Testis (tissue), 2 donors: ENCODE measurements at regions not wholly inside any gene's neighbourhood (a gene's known extent, or its start where the extent isn't known, plus 50 kb on each side); places are given as distances from the start of the nearest gene placed in this dataset.

Experiments
- DNase-seq: peaks from one replicate; pipeline ENCODE4 v3.0.0-alpha.2; 2019
- H3K27ac ChIP-seq, 2 donors: fragments of 200-600 bp; sonication (generic); one replicate each; pipeline ENCODE4 v1.5.1; 2019
- H3K27me3 ChIP-seq: fragments of 200-600 bp; sonication (generic); one replicate; pipeline ENCODE4 v1.5.1; 2019
- H3K36me3 ChIP-seq: fragments of 200-600 bp; sonication (generic); one replicate; pipeline ENCODE4 v1.5.1; 2017; ENCODE audit warnings: low read depth; ENCODE audit errors: missing control alignments
- H3K4me1 ChIP-seq: fragments of 200-600 bp; sonication (generic); one replicate; pipeline ENCODE4 v1.5.1; 2019
- H3K4me3 ChIP-seq, 2 donors: fragments of 200-600 bp; sonication (generic); one replicate each; pipeline ENCODE4 v1.5.1; 2017 to 2019
- H3K9me3 ChIP-seq: fragments of 200-600 bp; sonication (generic); one replicate; pipeline ENCODE4 v1.5.1; 2017
- CTCF ChIP-seq, 3 experiments: fragments of 450-650 bp in 2 of 3; fragments of 200-600 bp in 1 of 3; sonication (generic) in 1 of 3; IDR thresholded peaks; one replicate each; pipeline ENCODE4 v1.5.1; 2016 to 2019; ENCODE audit warnings: antibody characterized with exemption in 3 of 3, mild to moderate bottlenecking in 2 of 3, moderate library complexity in 1 of 3
- POLR2A ChIP-seq: fragments of 450-650 bp; IDR thresholded peaks from one replicate; pipeline ENCODE4 v1.6.1; 2017; ENCODE audit warnings: antibody characterized with exemption, mild to moderate bottlenecking, moderate library complexity
- WGBS, 2 donors: methylation state at CpG; one replicate each; pipeline ENCODE4 v1.1.5; 2018; 5-methylcytosine and 5-hydroxymethylcytosine counted together
- intact Hi-C: fragments of 100-400 bp; cut with DNase I; formaldehyde crosslinking; loops from one replicate; pipeline ENCODE4 v1.15.1; 2023; ENCODE audit warnings: low total_unique reads

- Histone ChIP-seq H3K4me3 (no peak overlapping the region), H3K27ac (no peak overlapping the region), H3K27me3 (no peaks in the 10 kb centered on the region), H3K36me3 (no peaks in the 10 kb centered on the region), H3K9me3 (no peaks in the 10 kb centered on the region), H3K4me1 (peaks cover 7% of the 10 kb centered on the region)
- TF ChIP-seq POLR2A (no peak), CTCF (IDR thresholded peaks at IDR 0.05) (no peak)
- WGBS, 2 donors, result 71 to 83% methylated on average over 3 of the region's 3 CpGs
- intact Hi-C loops, result no loop called here
- no peak for DNase-seq
These were observed 52.8 kb upstream of the RTN4 start for GRCh38 chr2:55103046-55103445.

GRCh38 chr2:55102056-55102812 is 52.0 kb upstream of the RTN4 start:
- peaks cover 7% of the 10 kb centered on the region for H3K4me1 ChIP-seq
- intact Hi-C loops, result no loop called here
- H3K4me3 ChIP-seq, result no peak overlapping the region
- TF ChIP-seq CTCF (IDR thresholded peaks at IDR 0.05) (no peak), POLR2A (no peak)
- no peak overlapping the region for H3K27ac ChIP-seq
- H3K9me3 ChIP-seq, result no peaks in the 10 kb centered on the region
- DNase-seq, result no peak
- no peaks in the 10 kb centered on the region for H3K36me3 ChIP-seq
- WGBS, 2 donors, result 80 to 88% methylated on average over 4 of the region's 4 CpGs
- no peaks in the 10 kb centered on the region for H3K27me3 ChIP-seq

- Histone ChIP-seq H3K9me3 (no peaks in the 10 kb centered on the region), H3K36me3 (no peaks in the 10 kb centered on the region), H3K27me3 (no peaks in the 10 kb centered on the region), H3K4me3 (no peak overlapping the region), H3K4me1 (peaks cover 7% of the 10 kb centered on the region), H3K27ac (no peak overlapping the region)
- intact Hi-C loops, result no loop called here
- DNase-seq, result no peak
- TF ChIP-seq POLR2A (no peak), CTCF (IDR thresholded peaks at IDR 0.05) (no peak)
These were observed 51.2 kb upstream of the RTN4 start for GRCh38 chr2:55101466-55101865.

- Histone ChIP-seq H3K27ac (peak overlapping the region in 1 of 2 donors; percentile 54), H3K27me3 (no peaks in the 10 kb centered on the region), H3K4me1 (peaks cover 7% of the 10 kb centered on the region), H3K4me3 (no peak overlapping the region), H3K9me3 (no peaks in the 10 kb centered on the region), H3K36me3 (no peaks in the 10 kb centered on the region)
- no peak for DNase-seq
- TF ChIP-seq CTCF (IDR thresholded peaks at IDR 0.05), result no peak
- no peak for TF ChIP-seq POLR2A
- 59 to 74% methylated on average over 5 of the region's 5 CpGs for WGBS, 2 donors
- intact Hi-C loops, result no loop called here
These were observed 49.9 kb upstream of the RTN4 start for GRCh38 chr2:55099878-55100820.
